Rectal smooth muscle tissue (tissue), 1 donor: ENCODE measurements at regions not wholly inside any gene's neighbourhood (a gene's known extent, or its start where the extent isn't known, plus 50 kb on each side); places are given as distances from the start of the nearest gene placed in this dataset.

Source experiments
- H3K27ac ChIP-seq: one replicate; pipeline ENCODE4 v1.7.0; 2013; ENCODE audit warnings: low read depth, low read length, inconsistent platforms
- H3K27me3 ChIP-seq: one replicate; pipeline ENCODE4 v1.7.0; 2013; ENCODE audit warnings: low read length; ENCODE audit not compliant: control insufficient read depth, insufficient read depth
- H3K36me3 ChIP-seq: one replicate; pipeline ENCODE4 v1.7.0; 2013; ENCODE audit warnings: low read length; ENCODE audit not compliant: control insufficient read depth, insufficient read depth
- H3K4me1 ChIP-seq: one replicate; pipeline ENCODE4 v1.7.0; 2013; ENCODE audit warnings: low read length; ENCODE audit not compliant: control insufficient read depth, insufficient read depth
- H3K4me3 ChIP-seq: one replicate; pipeline ENCODE4 v1.7.0; 2013; ENCODE audit warnings: low read length
- H3K9ac ChIP-seq: one replicate; pipeline ENCODE4 v1.7.0; 2013; ENCODE audit warnings: low read length

DNA sequence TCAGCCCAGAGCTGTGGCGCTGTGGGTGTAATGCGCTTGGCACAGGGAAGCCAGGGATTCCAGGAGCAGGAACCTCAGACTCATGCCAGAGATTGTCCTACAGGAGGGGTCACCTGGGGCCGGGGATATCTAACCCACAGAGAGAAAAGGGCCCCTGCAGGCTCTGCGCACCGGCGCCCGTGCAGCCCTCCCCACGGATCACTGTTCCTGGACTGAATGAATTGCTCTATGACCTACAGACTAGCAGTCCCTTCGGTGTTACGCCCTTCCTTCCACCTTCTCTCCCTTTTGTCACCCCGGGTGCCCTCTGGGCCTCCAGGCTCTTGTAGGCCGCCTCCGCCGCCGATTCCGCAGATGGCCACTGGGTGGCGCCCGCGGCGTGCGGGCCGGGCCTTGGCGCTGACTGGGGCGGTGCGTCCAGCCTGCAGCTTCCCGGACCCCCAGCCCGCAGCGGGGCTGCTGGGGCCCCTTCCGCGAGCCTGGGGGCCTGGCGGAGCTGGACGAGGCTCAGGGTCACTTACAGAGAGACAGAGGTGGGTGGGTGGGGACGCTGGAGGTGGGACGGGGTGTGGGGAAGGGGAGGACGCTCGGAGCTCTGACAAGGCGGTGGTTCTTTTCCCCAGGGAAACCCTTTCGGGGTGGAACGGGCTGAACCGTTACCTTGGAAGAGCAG lies 101.3 kb downstream of the IER5 start:
- H3K27me3 ChIP-seq, result no peaks in the 10 kb centered on the region
- no peak overlapping the region for H3K27ac ChIP-seq
- no peaks in the 10 kb centered on the region for H3K4me1 ChIP-seq
- H3K4me3 ChIP-seq, result no peak overlapping the region
- no peaks in the 10 kb centered on the region for H3K36me3 ChIP-seq
- H3K9ac ChIP-seq, result no peak overlapping the region

GRCh38 chr1:181190364-181191035 lies 102.0 kb downstream of the IER5 start:
- H3K9ac ChIP-seq, result no peak overlapping the region
- no peak overlapping the region for H3K27ac ChIP-seq
- no peak overlapping the region for H3K4me3 ChIP-seq
- no peaks in the 10 kb centered on the region for H3K36me3 ChIP-seq
- H3K27me3 ChIP-seq, result no peaks in the 10 kb centered on the region
- no peaks in the 10 kb centered on the region for H3K4me1 ChIP-seq

DNA sequence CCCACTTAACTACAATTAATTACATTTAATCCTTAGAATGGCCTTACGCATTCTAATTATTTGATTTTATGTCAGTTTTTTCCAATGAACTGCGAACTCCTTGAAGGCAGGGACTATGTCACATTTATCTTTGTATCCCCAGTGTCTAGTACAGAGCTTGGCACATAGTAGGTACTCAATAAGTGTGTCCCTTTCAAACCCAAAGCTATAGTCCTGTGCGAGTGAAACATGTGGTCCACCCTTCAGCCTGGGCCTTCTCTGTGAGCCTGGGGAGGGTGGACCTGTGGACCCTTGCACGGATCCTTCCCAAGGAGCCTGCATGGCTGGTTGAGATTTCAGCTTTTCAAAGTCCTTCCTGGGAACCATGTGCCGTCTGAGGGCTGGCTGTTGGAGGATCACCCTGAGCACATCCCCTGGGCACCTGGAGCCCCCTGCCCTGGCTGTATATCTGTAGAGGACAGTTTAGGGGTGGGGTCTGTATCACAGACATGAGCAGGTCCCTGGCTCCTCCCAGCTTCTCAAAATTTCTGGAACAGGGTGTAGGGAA lies 103.1 kb downstream of the IER5 start:
- no peaks in the 10 kb centered on the region for H3K36me3 ChIP-seq
- H3K9ac ChIP-seq, result no peak overlapping the region
- no peak overlapping the region for H3K27ac ChIP-seq
- H3K4me1 ChIP-seq, result no peaks in the 10 kb centered on the region
- H3K4me3 ChIP-seq, result no peak overlapping the region
- no peaks in the 10 kb centered on the region for H3K27me3 ChIP-seq

DNA sequence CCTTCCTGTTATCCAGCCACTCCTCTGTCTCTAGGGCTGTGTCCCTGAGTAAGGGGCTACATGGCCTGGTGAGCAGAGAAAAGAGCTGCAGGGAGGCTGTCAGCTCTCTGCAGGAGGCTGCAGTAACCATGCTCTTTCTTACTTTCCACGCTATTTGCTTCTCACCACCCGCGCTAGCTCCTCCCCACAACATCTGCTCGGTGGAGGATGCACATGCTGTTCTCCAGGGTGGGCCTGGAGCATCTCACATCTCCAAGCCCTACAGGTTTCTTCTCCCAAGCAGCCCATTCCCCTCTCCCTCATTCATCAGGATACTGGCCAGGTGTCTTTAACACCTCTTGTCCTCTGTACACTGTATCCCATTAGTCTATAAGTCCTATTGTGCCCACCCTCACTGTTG lies 103.8 kb downstream of the IER5 start:
- H3K4me1 ChIP-seq, result no peaks in the 10 kb centered on the region

GRCh38 chr1:181202986-181203555 lies 114.6 kb downstream of the IER5 start:
- Histone ChIP-seq H3K9ac (no peak overlapping the region), H3K4me1 (no peaks in the 10 kb centered on the region), H3K36me3 (no peaks in the 10 kb centered on the region), H3K27ac (no peak overlapping the region), H3K27me3 (no peaks in the 10 kb centered on the region), H3K4me3 (no peak overlapping the region)

More for the DNA sequence above, 103.8 kb downstream of the IER5 start:
- Histone ChIP-seq H3K4me3 (no peak overlapping the region), H3K36me3 (no peaks in the 10 kb centered on the region), H3K27me3 (no peaks in the 10 kb centered on the region), H3K27ac (no peak overlapping the region), H3K9ac (no peak overlapping the region)

GRCh38 chr1:181204530-181204929 lies 116.0 kb downstream of the IER5 start:
- H3K27ac ChIP-seq, result no peak overlapping the region
- no peaks in the 10 kb centered on the region for H3K27me3 ChIP-seq
- no peak overlapping the region for H3K4me3 ChIP-seq
- no peaks in the 10 kb centered on the region for H3K36me3 ChIP-seq
- no peaks in the 10 kb centered on the region for H3K4me1 ChIP-seq
- no peak overlapping the region for H3K9ac ChIP-seq

DNA sequence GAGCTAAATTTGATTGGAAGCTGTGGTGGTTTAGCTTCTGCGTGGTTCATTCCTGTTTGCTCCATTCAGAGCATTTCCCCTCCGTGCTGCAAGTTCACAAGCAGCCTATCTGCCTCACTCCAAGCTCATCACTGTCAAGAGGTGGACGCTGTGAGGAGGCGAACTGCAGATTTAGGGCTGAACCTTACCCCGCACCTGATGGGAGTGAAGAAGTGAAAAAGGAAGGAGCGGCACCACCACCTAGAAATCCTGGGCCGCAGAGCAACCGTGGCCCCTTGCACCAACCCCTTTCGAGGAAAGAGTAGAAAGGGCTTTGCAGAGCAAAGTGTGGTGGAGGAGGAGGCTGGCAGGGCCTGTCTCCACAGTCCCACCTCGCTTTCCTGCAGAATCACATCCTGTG lies 117.4 kb downstream of the IER5 start:
- Histone ChIP-seq H3K4me3 (no peak overlapping the region), H3K27ac (no peak overlapping the region), H3K36me3 (no peaks in the 10 kb centered on the region)

DNA sequence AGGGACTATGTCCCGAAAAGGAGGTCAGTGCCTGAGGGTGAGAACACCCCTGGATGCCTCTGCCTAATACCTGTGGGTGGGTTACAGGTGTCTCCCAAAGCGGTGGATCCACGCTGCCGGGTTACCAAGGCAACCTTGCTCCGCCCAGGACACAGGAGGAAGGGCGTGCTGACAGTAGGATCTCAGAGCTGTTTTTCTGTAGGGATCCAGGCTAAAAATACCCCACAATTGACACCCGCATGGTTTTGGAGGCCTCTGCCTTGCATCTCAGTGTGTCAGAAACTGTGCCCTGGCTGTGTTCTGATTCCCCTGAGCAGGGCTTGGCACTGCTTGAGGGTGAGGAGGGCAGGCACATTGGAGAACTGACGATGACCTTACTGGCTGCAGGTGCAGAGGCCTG lies 118.0 kb downstream of the IER5 start:
- no peak overlapping the region for H3K27ac ChIP-seq
- no peaks in the 10 kb centered on the region for H3K4me1 ChIP-seq

More for the DNA sequence above, 117.4 kb downstream of the IER5 start:
- H3K27me3 ChIP-seq, result no peaks in the 10 kb centered on the region
- no peak overlapping the region for H3K9ac ChIP-seq
- H3K4me1 ChIP-seq, result no peaks in the 10 kb centered on the region

DNA sequence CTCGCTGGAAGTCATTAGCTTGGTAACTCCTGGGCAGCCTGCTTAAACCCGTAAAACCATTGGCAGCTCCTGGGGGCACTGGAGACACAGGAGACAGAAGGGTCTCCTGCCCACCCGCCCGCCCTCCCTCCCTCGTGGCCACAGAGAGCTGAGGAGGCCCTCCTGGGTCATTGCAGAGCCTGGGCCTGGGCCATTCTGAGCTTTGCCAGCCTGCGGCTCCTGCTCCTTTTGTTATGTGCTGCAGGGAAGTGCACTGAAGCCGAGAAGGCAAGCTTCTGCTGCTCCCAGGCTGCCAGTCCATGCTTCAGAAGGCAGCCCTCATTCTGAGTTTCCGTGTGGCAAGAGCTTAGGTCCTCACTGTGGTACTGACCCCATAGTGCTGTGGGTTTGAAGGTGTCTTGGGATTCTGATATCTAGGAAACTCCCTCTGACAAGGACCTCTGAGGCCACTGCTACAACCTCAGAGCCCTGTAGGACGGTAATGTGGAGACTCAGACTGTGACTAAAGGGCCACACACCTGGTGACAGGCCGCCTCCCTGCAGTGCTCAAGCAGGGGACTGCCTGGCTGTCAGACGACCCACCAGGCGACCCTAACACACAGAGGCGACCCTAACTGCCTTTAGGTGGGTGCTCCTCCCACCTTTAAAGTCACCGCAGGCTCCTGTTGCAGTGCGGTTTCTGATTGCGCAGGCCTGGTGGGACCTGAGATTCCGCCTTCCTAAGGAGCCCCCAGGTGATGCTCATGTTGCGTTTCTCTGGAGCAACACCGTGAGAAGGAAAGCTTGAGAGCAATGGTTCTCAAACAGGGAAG lies 118.7 kb downstream of the IER5 start:
- Histone ChIP-seq H3K27ac (no peak overlapping the region), H3K27me3 (no peaks in the 10 kb centered on the region), H3K4me3 (no peak overlapping the region)

More for the DNA sequence above, 118.0 kb downstream of the IER5 start:
- no peaks in the 10 kb centered on the region for H3K36me3 ChIP-seq
- H3K27me3 ChIP-seq, result no peaks in the 10 kb centered on the region
- no peak overlapping the region for H3K4me3 ChIP-seq
- H3K9ac ChIP-seq, result no peak overlapping the region

GRCh38 chr1:181208083-181208482 lies 119.6 kb downstream of the IER5 start:
- H3K4me3 ChIP-seq, result no peak overlapping the region
- H3K36me3 ChIP-seq, result no peaks in the 10 kb centered on the region
- no peak overlapping the region for H3K9ac ChIP-seq
- no peaks in the 10 kb centered on the region for H3K27me3 ChIP-seq
- no peak overlapping the region for H3K27ac ChIP-seq
- H3K4me1 ChIP-seq, result no peaks in the 10 kb centered on the region

More for the DNA sequence above, 118.7 kb downstream of the IER5 start:
- no peaks in the 10 kb centered on the region for H3K4me1 ChIP-seq
- H3K36me3 ChIP-seq, result no peaks in the 10 kb centered on the region
- no peak overlapping the region for H3K9ac ChIP-seq

GRCh38 chr1:181208967-181209366 lies 120.5 kb downstream of the IER5 start:
- Histone ChIP-seq H3K27ac (no peak overlapping the region), H3K4me3 (no peak overlapping the region), H3K4me1 (no peaks in the 10 kb centered on the region), H3K36me3 (no peaks in the 10 kb centered on the region), H3K27me3 (no peaks in the 10 kb centered on the region), H3K9ac (no peak overlapping the region)

DNA sequence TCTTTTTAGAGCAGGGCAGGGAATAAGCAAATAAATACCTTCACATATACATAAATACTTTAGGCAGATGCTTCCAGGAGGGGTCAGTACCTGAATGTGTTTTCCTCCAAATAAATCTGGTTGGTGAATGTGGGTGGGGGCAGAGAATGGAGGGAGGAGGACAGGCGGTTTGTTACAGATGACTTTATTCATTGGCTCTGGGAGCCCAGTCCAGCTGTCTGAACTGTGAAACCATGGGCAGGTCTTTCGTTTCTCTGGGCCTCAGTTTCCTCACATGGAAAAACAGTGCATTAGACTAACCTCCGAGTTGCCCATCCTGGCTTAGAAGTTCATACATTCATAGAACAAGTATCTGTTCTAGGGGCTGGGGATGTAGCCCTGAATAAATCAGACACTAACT lies 124.6 kb downstream of the IER5 start:
- Histone ChIP-seq H3K9ac (no peak overlapping the region), H3K27me3 (no peaks in the 10 kb centered on the region), H3K4me3 (no peak overlapping the region), H3K4me1 (no peaks in the 10 kb centered on the region), H3K27ac (no peak overlapping the region), H3K36me3 (no peaks in the 10 kb centered on the region)
